Stimulated activated CD4-positive, alpha-beta T cell treated with anti-CD3 and anti-CD28 coated beads, Interleukin-1b, Interleukin-23, amount 100 ng/mL, for 24 hours (primary cell): ENCODE measurements at regions not wholly inside any gene's neighbourhood (a gene's known extent, or its start where the extent isn't known, plus 50 kb on each side); places are given as distances from the start of the nearest gene placed in this dataset.

ENCODE experiments used
- DNase-seq, 4 experiments: peaks; one replicate each; pipeline ENCODE4 v3.0.0-alpha.2; 2020; ENCODE audit warnings: low read depth in 4 of 4, low spot score in 1 of 4

- no peak for DNase-seq
These were observed 137.6 kb downstream of the GRIN2B start for GRCh38 chr12:13843841-13844240.

GRCh38 chr12:13841358-13841757, 140.0 kb downstream of the GRIN2B start:
- no peak for DNase-seq

DNA sequence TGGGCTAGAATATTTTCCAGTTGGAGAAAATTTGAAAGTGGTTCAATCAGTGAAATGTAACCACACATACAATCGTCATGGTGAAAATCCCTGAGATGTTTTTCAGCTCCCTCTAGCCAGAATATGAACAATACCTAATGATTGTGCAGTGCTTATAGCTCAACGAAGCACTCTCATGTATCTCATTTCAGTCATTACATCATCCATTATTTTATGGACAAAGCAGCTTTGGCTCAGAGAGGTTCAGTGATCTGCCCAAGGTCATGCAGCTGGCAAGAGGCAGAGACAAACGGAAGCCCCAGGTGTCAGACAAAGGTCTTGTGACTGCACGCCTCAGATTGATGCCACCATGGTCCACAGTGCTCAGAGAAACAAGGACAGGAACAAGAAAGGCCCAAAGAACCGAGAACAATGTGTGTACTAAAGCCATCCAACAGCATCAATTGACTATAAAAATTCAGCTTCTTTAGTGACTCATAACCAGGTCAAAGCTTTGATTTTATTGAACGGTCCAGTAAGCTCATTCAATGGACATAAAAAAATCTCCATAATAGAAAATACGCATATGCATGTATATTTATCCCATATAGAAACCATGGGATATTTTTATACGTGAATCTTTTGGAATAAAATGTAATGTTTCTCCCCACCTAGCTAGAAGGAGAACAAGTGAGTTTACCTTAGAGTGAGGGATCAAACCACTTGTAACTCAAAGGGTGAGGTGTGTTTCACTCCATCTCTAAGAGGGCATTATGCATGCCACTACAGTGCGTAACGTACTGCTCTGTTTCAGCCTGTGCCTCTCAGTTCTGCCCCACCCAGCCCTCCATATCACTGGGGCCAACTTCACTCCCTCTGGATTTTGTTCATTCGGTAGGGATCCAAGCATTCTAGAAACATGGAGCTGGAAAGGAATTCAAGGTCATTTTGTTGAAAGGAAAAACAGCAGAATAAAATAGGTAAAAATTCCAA, 141.8 kb downstream of the GRIN2B start:
- DNase-seq = no peak

GRCh38 chr12:13836099-13836498, 145.3 kb downstream of the GRIN2B start:
- DNase-seq = no peak

DNA sequence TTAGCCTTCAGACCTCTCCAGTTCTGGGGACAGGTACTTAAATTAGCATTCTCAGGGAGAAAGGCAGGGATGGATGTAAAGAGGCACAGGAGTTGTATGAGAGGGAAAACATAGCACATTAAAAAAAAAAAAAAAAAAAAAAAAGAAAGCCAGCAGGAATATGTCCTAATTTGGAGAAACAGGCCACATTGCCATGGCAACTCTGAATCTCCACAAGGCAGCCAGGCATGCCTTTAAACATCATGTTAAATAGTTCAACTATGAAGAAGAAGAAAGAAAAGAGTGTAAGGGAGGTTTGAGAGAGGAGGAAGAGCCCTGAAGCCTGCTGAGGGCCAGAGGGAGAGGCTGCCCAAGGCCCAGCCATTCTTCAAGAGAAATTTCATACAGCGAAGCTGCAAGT, 145.8 kb downstream of the GRIN2B start:
- no peak for DNase-seq

DNA sequence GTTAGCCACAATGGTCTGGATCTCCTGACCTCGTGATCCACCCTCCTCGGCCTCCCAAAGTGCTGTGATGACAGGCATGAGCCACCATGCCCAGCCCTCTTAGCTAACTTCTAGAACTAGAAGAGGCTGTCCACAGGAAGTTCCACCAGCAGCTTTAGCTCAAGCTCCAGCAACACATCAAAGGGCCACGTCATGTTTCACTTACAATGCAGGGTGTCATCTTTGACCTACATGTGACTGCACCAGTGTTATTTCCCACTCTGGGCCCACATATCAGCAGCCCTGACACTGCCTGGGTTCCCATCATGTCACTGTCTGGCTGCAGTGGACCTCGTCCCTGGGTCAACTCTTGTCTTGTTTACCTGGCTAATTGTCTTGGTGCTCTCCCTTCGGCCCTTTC, 147.2 kb downstream of the GRIN2B start:
- DNase-seq = no peak

DNA sequence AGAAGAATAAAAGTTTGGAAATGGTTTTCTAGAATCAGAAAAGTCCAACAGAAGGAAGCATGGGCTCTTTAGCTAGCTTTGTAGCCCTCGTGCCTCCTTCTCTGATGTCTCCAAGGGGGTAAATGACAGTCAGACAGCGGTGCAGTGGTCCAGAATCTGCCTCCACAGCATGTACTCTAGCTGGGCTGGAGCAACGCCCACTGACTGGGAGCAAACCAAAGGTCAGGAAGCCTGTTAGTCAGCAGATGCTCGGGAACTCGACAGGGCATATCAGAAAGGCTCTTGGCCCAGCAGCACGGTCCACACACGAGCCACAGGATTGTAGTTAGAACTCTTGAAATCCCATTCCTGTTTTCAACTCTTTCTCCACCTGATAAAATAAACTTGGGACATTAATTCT, 164.3 kb downstream of the GRIN2B start:
- no peak for DNase-seq

GRCh38 chr12:13816394-13816793, 165.0 kb downstream of the GRIN2B start:
- DNase-seq = no peak

DNA sequence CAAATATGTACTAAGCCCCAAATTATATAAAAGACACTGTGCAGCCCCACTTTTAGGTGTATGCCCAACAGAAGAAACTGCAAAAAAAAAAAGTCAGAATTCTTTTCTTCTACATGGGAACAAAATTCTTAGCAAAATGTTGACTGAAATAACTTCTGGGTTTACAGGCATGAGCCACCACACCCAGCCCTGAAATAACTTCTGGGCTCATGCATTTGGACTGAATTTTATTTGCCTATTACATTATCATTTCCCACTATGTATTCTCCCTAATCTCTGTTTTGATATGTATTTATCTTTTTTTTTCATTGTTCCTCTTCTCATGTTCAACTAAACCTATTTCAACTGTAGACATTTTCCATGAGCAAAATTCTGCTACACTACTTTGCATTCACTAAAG, 169.2 kb downstream of the GRIN2B start:
- DNase-seq = no peak

GRCh38 chr12:13811061-13811460, 170.3 kb downstream of the GRIN2B start:
- DNase-seq = no peak

DNA sequence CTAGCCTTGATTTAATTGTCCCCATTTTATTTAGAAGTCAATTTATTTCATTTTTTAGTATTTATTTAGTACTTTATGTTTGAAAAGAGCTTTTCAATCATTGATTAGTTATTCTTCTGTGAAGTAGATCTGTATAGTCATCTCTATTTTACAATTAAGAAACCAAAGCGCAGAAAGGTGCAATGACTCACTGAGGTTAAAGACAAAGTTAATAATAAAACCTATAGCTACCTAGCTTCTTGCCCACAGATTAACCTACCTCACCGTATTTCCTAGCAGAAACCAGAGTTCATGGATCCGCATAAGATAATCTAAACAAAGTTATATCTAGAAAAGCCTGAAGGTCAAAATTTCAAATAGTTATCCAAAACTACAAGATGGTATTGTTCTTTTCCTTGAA, 176.4 kb downstream of the GRIN2B start:
- DNase-seq = no peak

DNA sequence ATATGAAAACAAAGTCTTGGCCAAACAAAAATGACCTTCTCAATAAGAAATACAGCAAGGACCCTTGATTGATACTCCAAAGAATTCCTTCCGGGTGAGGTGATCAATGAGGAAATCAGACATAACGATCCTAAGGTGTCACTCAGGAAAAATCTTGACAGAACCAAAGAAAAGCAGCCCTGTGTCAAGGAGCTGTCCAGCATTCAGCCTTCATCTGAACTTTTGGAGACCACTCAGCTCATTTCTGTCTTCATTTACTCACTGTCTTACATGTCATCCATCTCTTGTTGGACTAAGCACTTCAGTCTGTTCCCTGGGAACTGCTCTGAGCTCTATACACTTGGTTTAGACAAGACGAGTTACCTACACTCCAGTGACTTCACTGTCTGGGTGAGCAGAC, 179.9 kb downstream of the GRIN2B start:
- no peak for DNase-seq

DNA sequence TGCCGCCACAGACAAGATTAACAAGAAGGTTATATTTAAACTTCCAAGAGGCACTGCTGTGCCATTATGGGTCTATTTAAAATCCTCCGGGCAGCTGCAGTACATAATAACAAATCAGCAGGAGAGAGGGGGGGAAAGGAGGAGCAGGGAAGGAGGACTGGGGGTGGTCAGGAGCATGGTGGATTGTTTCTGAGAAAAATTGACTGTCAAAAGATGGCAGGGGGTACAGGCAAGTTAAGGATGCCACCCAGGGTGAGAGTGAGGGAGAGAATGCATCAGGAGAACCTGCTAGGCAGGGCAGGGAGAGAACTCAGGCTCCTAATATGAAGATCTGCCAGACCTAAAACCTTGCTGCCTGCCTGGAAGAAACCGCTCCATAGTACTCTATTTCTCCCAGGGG, 181.8 kb downstream of the GRIN2B start:
- no peak for DNase-seq

GRCh38 chr12:13798162-13798561, 183.2 kb downstream of the GRIN2B start:
- no peak for DNase-seq

DNA sequence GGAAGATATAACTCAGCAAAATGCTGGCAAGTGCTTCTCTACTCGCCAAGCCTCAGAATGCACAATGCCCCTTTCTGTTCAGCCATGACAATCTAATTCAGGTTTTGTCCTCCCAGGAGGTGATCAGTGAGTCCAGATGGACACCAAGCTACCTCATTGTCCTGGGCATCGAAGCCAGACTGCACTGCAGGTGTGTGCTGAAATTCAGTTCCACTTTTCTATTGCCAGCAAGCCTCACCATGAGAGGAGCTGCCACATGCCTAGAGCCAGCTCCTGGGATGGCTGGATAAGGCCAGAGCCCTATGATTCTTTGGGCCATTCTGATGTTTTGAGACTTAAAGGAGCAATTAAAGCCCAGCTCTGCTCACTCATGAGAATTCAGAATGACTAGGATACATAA, 186.7 kb downstream of the GRIN2B start:
- no peak for DNase-seq

GRCh38 chr12:13790317-13790716, 191.1 kb downstream of the GRIN2B start:
- DNase-seq = no peak

DNA sequence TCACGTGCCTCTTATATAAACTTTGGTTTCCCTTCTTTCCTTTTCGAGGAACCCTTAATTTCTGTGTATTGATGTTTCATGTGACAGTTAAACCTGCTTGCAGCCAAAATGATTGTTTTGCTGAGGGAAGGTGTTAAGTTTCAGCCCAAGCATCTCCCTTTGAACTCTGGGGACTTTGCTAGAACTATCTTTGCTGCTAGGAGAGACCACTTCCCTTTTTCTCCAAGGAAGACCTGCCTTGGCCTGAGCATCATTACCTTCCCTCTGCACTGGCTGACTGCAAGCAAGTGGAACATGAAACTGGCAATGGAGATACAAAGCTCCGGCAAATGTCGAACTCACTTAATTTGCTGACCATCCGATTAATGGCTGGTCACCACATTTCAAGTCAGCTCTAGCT, 192.8 kb downstream of the GRIN2B start:
- no peak for DNase-seq

- DNase-seq = no peak
These were observed 194.8 kb downstream of the GRIN2B start for GRCh38 chr12:13786646-13787045.

- DNase-seq = no peak
These were observed 196.9 kb downstream of the GRIN2B start for GRCh38 chr12:13784504-13784903.

DNA sequence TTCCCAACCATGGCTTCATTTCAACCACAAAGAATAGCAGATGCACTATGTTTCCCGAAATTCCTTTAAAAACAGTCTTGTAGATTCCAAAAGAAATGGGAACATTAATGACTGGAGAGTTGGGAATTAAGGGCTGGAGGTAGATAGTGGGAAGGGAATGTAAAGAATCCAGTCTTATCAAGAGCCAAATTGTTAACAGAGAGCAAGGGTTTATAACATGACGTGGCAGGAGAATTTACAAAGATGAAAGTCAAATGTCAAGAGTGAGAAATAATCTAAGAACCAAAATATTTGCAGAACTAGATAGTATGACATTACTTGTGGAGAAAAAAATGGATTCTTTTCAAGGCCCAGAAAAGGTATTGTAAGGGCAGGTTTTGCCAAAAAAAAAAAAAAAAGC, 200.9 kb downstream of the GRIN2B start:
- DNase-seq = no peak

DNA sequence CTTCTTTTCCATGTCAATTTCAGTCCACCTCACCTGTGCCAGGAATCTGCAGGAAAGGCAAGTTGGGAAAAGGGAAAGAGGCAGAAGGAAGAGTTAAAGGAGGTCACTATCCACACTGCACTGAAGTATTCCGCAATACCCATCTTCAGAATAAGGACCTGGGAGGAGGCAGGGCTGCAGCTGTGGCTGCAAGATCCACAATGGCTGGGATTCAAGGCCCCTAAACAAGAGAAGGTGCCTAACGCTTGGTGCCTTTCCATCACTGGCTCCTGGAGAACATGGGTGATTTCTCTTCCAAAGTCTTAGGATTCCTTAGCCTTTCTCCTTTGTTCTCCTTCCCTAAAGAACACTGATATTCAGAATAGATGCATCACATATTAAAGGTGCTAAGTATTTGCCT, 204.0 kb downstream of the GRIN2B start:
- no peak for DNase-seq

DNA sequence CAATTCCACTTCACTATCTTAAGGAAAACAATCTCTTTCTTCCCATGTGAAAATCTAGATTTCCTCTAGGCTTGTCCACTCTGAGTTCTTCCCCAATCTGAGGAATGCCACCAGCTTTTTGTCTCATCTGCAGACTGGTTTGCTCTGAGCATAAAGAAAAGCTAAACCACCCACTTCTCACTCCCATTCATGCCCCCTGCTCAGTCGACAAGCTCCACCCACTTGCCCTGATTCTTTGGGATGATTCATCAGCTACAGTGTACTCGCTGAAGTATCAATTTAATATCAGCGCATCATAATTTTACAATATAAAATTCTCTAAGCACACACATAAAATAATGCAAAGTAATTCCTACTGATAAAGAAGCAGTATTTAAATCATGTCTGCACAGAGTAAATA, 209.1 kb downstream of the GRIN2B start:
- DNase-seq = no peak

DNA sequence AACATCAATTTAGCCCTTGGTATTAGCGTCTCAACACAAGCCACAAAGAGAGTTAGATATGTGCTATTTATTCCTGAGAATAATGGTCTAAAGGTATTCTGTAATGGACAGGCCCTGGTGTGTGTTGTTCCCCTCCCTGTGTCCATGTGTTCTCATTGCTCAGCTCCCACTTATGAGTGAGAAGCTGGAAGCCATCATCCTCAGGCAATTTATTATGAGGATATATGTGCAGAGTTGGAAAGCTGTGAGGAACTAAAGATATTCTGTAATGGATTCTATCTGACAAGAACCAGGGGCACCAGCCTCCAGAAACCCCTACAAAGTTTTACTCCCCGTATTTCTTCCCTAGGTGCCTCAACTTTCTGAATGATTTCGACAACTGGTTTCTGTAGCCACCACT, 210.8 kb downstream of the GRIN2B start:
- no peak for DNase-seq
